Tibial nerve (tissue), 4 donors: ENCODE measurements at regions not wholly inside any gene's neighbourhood (a gene's known extent, or its start where the extent isn't known, plus 50 kb on each side); places are given as distances from the start of the nearest gene placed in this dataset.

Source experiments
- CTCF ChIP-seq, 5 experiments: fragments of 200-600 bp in 3 of 5; fragments of 450-650 bp in 2 of 5; sonication (generic) in 3 of 5; IDR thresholded peaks; one replicate each; pipeline ENCODE4 v1.5.1; 2016 to 2019; ENCODE audit warnings: antibody characterized with exemption in 5 of 5, mild to moderate bottlenecking in 3 of 5, moderate library complexity in 2 of 5
- EP300 ChIP-seq, 2 donors: sonication (generic); formaldehyde crosslinking; IDR thresholded peaks; one replicate each; pipeline ENCODE4 v1.6.1; 2017; ENCODE audit warnings: antibody characterized with exemption in 2 of 2, mild to moderate bottlenecking in 1 of 2
- POLR2A ChIP-seq, 2 donors: fragments of 450-650 bp; IDR thresholded peaks; one replicate each; pipeline ENCODE4 v1.6.1; 2017; ENCODE audit warnings: antibody characterized with exemption in 2 of 2, mild to moderate bottlenecking in 2 of 2, moderate library complexity in 2 of 2

- no peak for TF ChIP-seq EP300 (IDR thresholded peaks at IDR 0.05)
- TF ChIP-seq POLR2A (IDR thresholded peaks at IDR 0.05), result no peak
- TF ChIP-seq CTCF (IDR thresholded peaks at IDR 0.05), result no peak
These were observed 518.1 kb downstream of the AGTPBP1 start for GRCh38 chr9:85223506-85224125.
